Naive thymus-derived CD8-positive, alpha-beta T cell (primary cell): ENCODE measurements at regions not wholly inside any gene's neighbourhood (a gene's known extent, or its start where the extent isn't known, plus 50 kb on each side); places are given as distances from the start of the nearest gene placed in this dataset.

ENCODE experiments used
- ATAC-seq, 2 donors: fragments of 150-1000 bp; cut with Tn5 transposase in 1 of 2; sonication (Bioruptor Pico), chemical (Tn5 transposase) in 1 of 2; 1 replicate in 1 of 2; 2 replicates in 1 of 2; pipeline ENCODE4 v1.10.0; 2021; ENCODE audit warnings: mild to moderate bottlenecking in 2 of 2, moderate library complexity in 2 of 2
- POLR2A ChIA-PET: fragments of 350-600 bp; sonication (Branson Sonifier 250); formaldehyde crosslinking; loops from one replicate; lab custom pipeline; 2021; ENCODE audit warnings: antibody characterized with exemption; lab: Charles Lee
- DNase-seq, 10 donors: peaks; one replicate each; pipeline versions ENCODE4 v3.0.0 to v3.0.0-alpha.2; 2020 to 2022
- H3K27ac Mint-ChIP-seq, 10 donors: one replicate each; pipeline ENCODE4 v1.8.0; 2020 to 2022; ENCODE audit warnings: mild to moderate bottlenecking in 10 of 10, mixed read lengths in 10 of 10, moderate library complexity in 4 of 10, inconsistent platforms in 1 of 10
- H3K27me3 Mint-ChIP-seq, 5 donors: one replicate each; pipeline ENCODE4 v1.8.0; 2021 to 2022; ENCODE audit warnings: mixed read lengths in 5 of 5
- H3K36me3 Mint-ChIP-seq, 3 donors: one replicate each; pipeline ENCODE4 v1.8.0; 2020 to 2022; ENCODE audit warnings: mixed read lengths in 3 of 3, mild to moderate bottlenecking in 2 of 3, inconsistent platforms in 1 of 3
- H3K4me1 Mint-ChIP-seq, 4 donors: one replicate each; pipeline ENCODE4 v1.8.0; 2021 to 2022; ENCODE audit warnings: mixed read lengths in 4 of 4
- H3K4me3 Mint-ChIP-seq, 10 donors: one replicate each; pipeline ENCODE4 v1.8.0; 2020 to 2022; ENCODE audit warnings: mild to moderate bottlenecking in 10 of 10, mixed read lengths in 10 of 10, moderate library complexity in 6 of 10, inconsistent platforms in 1 of 10
- H3K9me3 Mint-ChIP-seq, 9 donors: one replicate each; pipeline ENCODE4 v1.8.0; 2020 to 2022; ENCODE audit warnings: mixed read lengths in 9 of 9, mild to moderate bottlenecking in 3 of 9, inconsistent platforms in 1 of 9, moderate library complexity in 1 of 9

GRCh38 chr6:156387472-156387871 lies 389.7 kb upstream of the ARID1B start:
- H3K36me3 Mint-ChIP-seq = peaks cover 0 to 6% (median 0%) of the 10 kb centered on the region in 3 donors
- no peak for ATAC-seq
- peaks cover 8 to 21% (median 14%) of the 10 kb centered on the region in 4 donors for H3K4me1 Mint-ChIP-seq
- no peak overlapping the region for H3K27ac Mint-ChIP-seq
- no peak for DNase-seq
- peaks cover 0 to 5% (median 2%) of the 10 kb centered on the region in 5 donors for H3K27me3 Mint-ChIP-seq
- no peak overlapping the region for H3K4me3 Mint-ChIP-seq
- POLR2A ChIA-PET = no interaction called here
- H3K9me3 Mint-ChIP-seq = peaks cover 0 to 14% (median 0%) of the 10 kb centered on the region in 9 donors

GRCh38 chr6:156383059-156383458 lies 394.1 kb upstream of the ARID1B start:
- H3K27ac Mint-ChIP-seq = no peak overlapping the region
- no peak overlapping the region for H3K4me3 Mint-ChIP-seq
- H3K27me3 Mint-ChIP-seq = peaks cover 0 to 5% (median 0%) of the 10 kb centered on the region in 5 donors
- POLR2A ChIA-PET = no interaction called here
- H3K36me3 Mint-ChIP-seq = peaks cover 0 to 6% (median 0%) of the 10 kb centered on the region in 3 donors
- peaks cover 0 to 14% (median 0%) of the 10 kb centered on the region in 9 donors for H3K9me3 Mint-ChIP-seq
- DNase-seq (no peak), ATAC-seq (no peak)
- H3K4me1 Mint-ChIP-seq = peaks cover 0 to 2% (median 0%) of the 10 kb centered on the region in 4 donors

GRCh38 chr6:156379392-156380289 lies 397.5 kb upstream of the ARID1B start:
- DNase-seq (no peak), ATAC-seq (no peak)
- H3K36me3 Mint-ChIP-seq = no peaks in the 10 kb centered on the region
- H3K4me3 Mint-ChIP-seq = no peak overlapping the region
- H3K27ac Mint-ChIP-seq = peak overlapping the region in 1 of 10 donors; percentile 14
- H3K4me1 Mint-ChIP-seq = peaks cover 0 to 2% (median under 1%) of the 10 kb centered on the region in 4 donors
- peaks cover 0 to 4% (median 0%) of the 10 kb centered on the region in 5 donors for H3K27me3 Mint-ChIP-seq
- peaks cover 0 to 4% (median 0%) of the 10 kb centered on the region in 9 donors for H3K9me3 Mint-ChIP-seq
- POLR2A ChIA-PET = no interaction called here

- Mint-ChIP-seq H3K27ac (peak overlapping the region in 2 of 10 donors; percentile 9 to 54), H3K4me1 (peaks cover 0 to 2% (median under 1%) of the 10 kb centered on the region in 4 donors), H3K4me3 (no peak overlapping the region), H3K36me3 (no peaks in the 10 kb centered on the region), H3K27me3 (peaks cover 0 to 2% (median 0%) of the 10 kb centered on the region in 5 donors), H3K9me3 (no peaks in the 10 kb centered on the region)
- DNase-seq (peak in 1 of 10 donors; percentile 24), ATAC-seq (peak; percentile 39 to 60)
- POLR2A ChIA-PET = no interaction called here
These were observed 398.3 kb upstream of the ARID1B start for GRCh38 chr6:156378853-156379252.

GRCh38 chr6:156376091-156376490 lies 401.1 kb upstream of the ARID1B start:
- Mint-ChIP-seq H3K27me3 (peaks cover 0 to 2% (median 0%) of the 10 kb centered on the region in 5 donors), H3K27ac (peak overlapping the region in 1 of 10 donors; percentile 29), H3K9me3 (no peaks in the 10 kb centered on the region), H3K4me1 (peaks cover 0 to 2% (median under 1%) of the 10 kb centered on the region in 4 donors), H3K36me3 (no peaks in the 10 kb centered on the region), H3K4me3 (no peak overlapping the region)
- ATAC-seq (no peak), DNase-seq (no peak)
- POLR2A ChIA-PET = no interaction called here

GRCh38 chr6:156359912-156360311 lies 417.3 kb upstream of the ARID1B start:
- DNase-seq = no peak
- no peak for ATAC-seq
- Mint-ChIP-seq H3K4me1 (no peaks in the 10 kb centered on the region), H3K4me3 (no peak overlapping the region), H3K36me3 (peaks cover 0 to 6% (median 4%) of the 10 kb centered on the region in 3 donors), H3K27me3 (peaks cover 0 to 10% (median 0%) of the 10 kb centered on the region in 5 donors), H3K27ac (no peak overlapping the region), H3K9me3 (peaks cover 0 to 6% (median 0%) of the 10 kb centered on the region in 9 donors)
- POLR2A ChIA-PET = no interaction called here

- Mint-ChIP-seq H3K4me3 (no peak overlapping the region), H3K9me3 (peaks cover 0 to 4% (median 0%) of the 10 kb centered on the region in 9 donors), H3K27me3 (peaks cover 0 to 7% (median 0%) of the 10 kb centered on the region in 5 donors), H3K36me3 (peaks cover 0 to 4% (median 0%) of the 10 kb centered on the region in 3 donors), H3K27ac (no peak overlapping the region), H3K4me1 (peaks cover 0 to 7% (median 0%) of the 10 kb centered on the region in 4 donors)
- POLR2A ChIA-PET = no interaction called here
- DNase-seq (no peak), ATAC-seq (no peak)
These were observed 424.3 kb upstream of the ARID1B start for GRCh38 chr6:156352861-156353260.

- H3K9me3 Mint-ChIP-seq = peaks cover 0 to 4% (median 0%) of the 10 kb centered on the region in 9 donors
- no peak overlapping the region for H3K4me3 Mint-ChIP-seq
- no peak for DNase-seq
- peaks cover 0 to 4% (median 0%) of the 10 kb centered on the region in 5 donors for H3K27me3 Mint-ChIP-seq
- ATAC-seq = no peak
- peaks cover 0 to 8% (median 0%) of the 10 kb centered on the region in 4 donors for H3K4me1 Mint-ChIP-seq
- H3K36me3 Mint-ChIP-seq = peaks cover 0 to 4% (median 0%) of the 10 kb centered on the region in 3 donors
- peak overlapping the region in 1 of 10 donors; percentile 55 for H3K27ac Mint-ChIP-seq
- POLR2A ChIA-PET = no interaction called here
These were observed 425.7 kb upstream of the ARID1B start for GRCh38 chr6:156351346-156351966.

- no peak overlapping the region for H3K4me3 Mint-ChIP-seq
- no peaks in the 10 kb centered on the region for H3K36me3 Mint-ChIP-seq
- POLR2A ChIA-PET = no interaction called here
- ATAC-seq (no peak), DNase-seq (no peak)
- H3K27me3 Mint-ChIP-seq = peaks cover 0 to 4% (median 0%) of the 10 kb centered on the region in 5 donors
- peaks cover 0 to 2% (median 0%) of the 10 kb centered on the region in 9 donors for H3K9me3 Mint-ChIP-seq
- H3K27ac Mint-ChIP-seq = no peak overlapping the region
- peaks cover 0 to 14% (median 0%) of the 10 kb centered on the region in 4 donors for H3K4me1 Mint-ChIP-seq
These were observed 426.8 kb upstream of the ARID1B start for GRCh38 chr6:156350337-156350736.

GRCh38 chr6:156348849-156349248 lies 428.3 kb upstream of the ARID1B start:
- H3K36me3 Mint-ChIP-seq = no peaks in the 10 kb centered on the region
- no peak for ATAC-seq
- POLR2A ChIA-PET = no interaction called here
- no peak overlapping the region for H3K4me3 Mint-ChIP-seq
- no peak overlapping the region for H3K27ac Mint-ChIP-seq
- peaks cover 0 to 14% (median 0%) of the 10 kb centered on the region in 4 donors for H3K4me1 Mint-ChIP-seq
- peaks cover 0 to 2% (median 0%) of the 10 kb centered on the region in 9 donors for H3K9me3 Mint-ChIP-seq
- no peak for DNase-seq
- H3K27me3 Mint-ChIP-seq = peaks cover 0 to 4% (median 0%) of the 10 kb centered on the region in 5 donors

GRCh38 chr6:156348424-156348823 lies 428.8 kb upstream of the ARID1B start:
- Mint-ChIP-seq H3K27me3 (peaks cover 0 to 4% (median 0%) of the 10 kb centered on the region in 5 donors), H3K27ac (no peak overlapping the region), H3K36me3 (no peaks in the 10 kb centered on the region), H3K4me1 (peaks cover 0 to 14% (median 0%) of the 10 kb centered on the region in 4 donors), H3K9me3 (peaks cover 0 to 2% (median 0%) of the 10 kb centered on the region in 9 donors), H3K4me3 (no peak overlapping the region)
- DNase-seq (no peak), ATAC-seq (no peak)
- POLR2A ChIA-PET = no interaction called here

GRCh38 chr6:156347656-156348055 lies 429.5 kb upstream of the ARID1B start:
- Mint-ChIP-seq H3K4me1 (peaks cover 0 to 14% (median 0%) of the 10 kb centered on the region in 4 donors), H3K4me3 (no peak overlapping the region), H3K9me3 (no peaks in the 10 kb centered on the region), H3K27ac (no peak overlapping the region), H3K36me3 (no peaks in the 10 kb centered on the region), H3K27me3 (peaks cover 0 to 4% (median 0%) of the 10 kb centered on the region in 5 donors)
- ATAC-seq (no peak), DNase-seq (no peak)
- POLR2A ChIA-PET = no interaction called here
